HG03135 (cell line): ENCODE measurements at regions not wholly inside any gene's neighbourhood (a gene's known extent, or its start where the extent isn't known, plus 50 kb on each side); places are given as distances from the start of the nearest gene placed in this dataset.

Experiments
- ATAC-seq: cut with Tn5 transposase; IDR thresholded peaks from one replicate; pipeline ENCODE4 v1.9.1; 2021; ENCODE audit warnings: mild to moderate bottlenecking, moderate library complexity; ENCODE audit not compliant: unreplicated experiment

DNA sequence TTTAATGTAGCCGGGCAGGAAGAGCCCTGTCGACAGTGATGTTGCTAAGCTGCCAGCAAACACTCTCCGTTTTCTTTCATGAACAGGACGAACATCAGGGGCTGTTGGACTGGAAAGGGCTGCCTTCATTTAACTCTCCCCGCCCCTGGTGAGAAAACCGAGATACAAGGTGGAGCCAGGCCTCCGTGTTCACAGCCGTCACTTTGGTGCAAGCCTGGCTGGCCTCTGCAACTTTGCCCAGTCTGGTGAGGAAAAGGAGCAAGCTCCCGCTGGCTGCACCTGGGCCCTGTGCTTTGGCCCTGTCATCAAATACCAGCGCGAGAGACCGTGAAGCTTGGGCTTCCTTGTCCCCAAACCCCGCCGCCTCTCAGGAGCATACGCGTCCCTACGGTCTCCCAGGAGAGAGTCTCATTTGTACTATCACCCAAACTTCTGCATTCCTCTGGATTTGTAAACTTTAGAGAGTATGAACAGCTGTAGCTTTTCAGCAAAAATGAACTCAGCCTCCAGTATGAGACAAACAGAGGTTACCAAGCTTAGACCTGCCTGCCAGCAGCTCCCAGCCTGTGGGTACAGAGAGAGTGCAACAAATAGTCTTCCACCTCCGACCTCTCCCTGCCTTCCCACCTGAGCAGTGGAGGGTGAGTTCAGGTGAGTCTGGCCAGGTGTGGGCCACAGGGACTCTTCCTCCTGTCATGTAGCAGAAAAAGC, 445.3 kb upstream of the MGMT start:
- no peak for ATAC-seq

DNA sequence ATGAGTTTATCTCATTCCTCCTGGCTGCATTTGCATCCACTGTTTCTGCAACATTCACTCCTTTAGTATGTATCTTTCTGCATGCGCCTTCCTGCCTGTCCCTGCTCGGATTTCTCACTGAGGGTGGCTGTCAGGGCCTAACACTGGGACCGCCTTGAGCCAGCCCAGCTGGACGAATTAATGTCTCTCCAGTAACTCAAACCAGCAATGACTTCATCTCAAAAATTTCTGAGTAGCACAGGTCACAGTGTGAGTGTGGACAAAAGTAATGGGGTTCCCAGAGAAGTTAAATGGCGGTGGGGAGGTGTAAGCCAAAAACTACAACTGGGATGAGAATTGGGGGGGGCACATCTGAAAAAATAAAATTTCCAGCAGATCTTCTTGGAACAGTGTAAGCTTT, 444.0 kb upstream of the MGMT start:
- ATAC-seq, result no peak

DNA sequence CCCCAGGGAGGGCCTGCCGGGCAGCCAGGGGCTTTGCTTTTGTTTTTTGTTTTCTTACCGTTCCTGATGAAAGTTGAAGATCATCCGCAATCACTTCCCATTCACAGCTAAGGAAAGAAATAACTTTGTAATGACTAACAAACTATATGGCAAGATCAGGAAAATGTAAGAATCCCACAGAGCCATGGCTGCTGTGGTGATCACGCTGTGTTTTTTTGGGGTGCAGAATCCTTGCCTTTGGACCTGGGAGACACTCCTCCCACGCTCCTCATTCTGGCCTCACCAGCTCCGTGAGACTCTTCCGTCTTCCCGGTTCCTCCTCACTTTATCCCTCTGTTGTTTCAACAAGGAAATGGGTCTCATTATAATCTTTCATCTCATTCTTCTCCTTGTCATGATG, 443.0 kb upstream of the MGMT start:
- ATAC-seq, result no peak

DNA sequence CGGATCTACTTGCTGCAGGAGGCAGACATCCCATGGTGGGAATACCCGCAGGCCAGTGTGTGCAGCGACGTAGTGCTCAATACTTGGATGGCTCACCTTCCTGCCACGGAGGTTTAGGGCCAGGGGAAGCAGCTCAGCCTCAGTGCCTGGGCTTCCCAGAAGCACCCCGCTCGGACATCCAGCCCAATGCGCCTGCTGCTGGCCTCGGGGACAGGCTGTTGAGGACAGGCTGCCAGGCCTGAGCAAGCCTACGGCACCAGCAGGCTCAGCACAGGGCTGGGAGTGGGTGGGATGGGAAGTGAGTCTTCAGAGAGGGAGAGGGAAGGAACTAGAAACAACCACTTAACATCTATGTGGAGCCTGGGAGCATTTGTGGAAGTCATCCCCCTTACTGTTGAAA, 441.3 kb upstream of the MGMT start:
- ATAC-seq, result no peak

DNA sequence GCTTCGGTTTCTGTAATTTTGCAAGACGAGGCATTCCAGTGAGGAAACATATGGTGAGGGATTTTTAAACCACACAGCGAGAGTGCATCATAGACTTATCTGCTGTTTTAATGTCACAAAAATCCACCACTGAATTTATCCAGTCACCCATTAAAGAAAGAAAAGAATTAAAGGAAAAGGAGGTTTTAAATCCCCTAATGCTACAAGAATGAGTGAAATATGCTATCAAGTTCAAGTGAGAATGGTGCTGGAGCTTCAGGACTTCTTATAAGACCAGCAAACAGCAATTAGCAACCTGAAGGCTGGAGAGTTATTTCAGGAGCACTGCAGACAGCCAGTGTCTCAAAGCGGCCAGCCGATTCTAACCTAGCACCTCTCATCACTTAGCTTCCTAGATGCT, 439.1 kb upstream of the MGMT start:
- no peak for ATAC-seq

DNA sequence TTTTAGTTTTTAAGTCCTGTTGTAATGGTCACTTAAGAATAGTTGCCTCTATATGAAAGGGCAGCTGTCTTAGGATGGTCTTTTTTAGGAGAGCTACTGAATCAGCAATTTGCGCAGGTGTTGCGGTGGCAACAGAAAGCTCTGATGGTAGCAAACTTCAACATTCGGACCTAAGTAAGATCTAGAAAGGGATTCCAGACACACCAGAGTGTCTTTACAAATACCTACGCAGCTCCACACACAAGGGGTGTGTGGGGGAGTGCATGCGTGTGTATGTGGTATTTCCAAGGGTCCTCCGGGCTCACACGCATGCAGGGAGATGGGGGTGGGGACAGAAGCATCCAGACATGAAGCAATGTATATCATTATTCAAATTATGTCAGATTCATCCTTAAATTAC, 438.6 kb upstream of the MGMT start:
- no peak for ATAC-seq

DNA sequence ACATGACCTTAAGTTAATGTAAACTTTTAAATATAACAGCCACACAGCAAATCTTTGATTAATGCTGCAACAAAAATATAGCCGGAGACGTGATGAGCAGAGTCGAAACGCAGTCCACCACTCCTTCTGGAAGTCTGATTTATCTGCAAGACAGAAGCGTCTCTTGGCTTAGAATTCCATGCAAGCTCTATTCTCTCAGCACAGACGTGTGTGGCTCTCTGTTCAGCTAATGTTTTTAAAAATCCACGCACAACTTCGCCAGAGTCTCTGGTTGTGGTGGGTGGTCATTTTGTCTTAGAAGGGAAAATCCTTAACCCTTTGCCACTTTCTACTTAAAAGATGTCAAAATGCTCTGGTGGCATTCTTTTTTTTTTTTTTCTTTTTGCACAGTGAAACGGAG, 438.0 kb upstream of the MGMT start:
- ATAC-seq, result no peak

DNA sequence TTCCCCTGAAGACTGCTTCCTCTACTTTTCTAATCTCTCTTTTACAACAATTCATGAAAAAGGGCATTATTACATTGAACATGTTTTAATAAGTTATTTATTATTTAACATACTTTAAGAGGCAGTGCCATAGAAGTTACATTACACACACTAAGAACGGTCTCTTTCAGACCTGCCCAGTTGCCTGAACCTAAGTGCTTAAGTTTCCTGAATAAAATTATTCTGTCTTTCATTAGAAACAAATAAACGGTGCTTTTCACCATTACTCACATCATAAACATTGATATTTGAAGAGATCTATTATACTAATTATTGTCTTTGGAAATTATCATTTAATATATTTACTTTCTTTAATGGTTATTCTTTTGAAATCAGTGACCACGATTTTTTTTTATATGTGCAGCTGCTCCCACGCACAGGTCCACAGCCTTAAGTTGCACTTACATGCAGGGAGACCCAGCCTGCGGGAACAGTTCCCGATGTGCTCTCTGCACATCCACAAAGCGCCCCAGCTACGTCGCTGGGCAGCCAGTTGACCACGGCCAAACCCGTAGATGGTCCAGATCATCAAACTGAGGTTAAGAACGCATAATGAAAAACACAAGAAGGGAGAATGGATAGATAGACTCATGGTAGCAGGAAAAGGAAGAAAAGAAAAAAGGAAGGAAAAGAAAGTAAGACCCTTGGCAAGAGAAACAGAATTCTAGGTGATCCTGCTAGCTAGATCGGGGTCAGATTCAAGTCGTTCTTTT, 437.0 kb upstream of the MGMT start:
- ATAC-seq, result no peak

DNA sequence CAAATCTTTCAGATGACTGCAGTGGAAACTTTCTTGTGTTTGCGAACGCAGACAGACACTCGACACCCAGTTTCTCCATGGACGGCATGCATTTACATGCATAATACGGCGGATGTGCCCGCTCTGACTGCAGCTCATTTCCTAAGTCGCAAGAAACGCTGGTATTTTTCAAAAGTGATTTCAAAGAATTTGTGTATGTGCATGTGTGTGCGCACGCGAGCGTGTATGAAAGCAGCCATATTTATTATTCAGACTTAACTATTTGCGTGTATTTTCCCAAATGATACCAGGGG, 436.5 kb upstream of the MGMT start:
- ATAC-seq, result no peak

DNA sequence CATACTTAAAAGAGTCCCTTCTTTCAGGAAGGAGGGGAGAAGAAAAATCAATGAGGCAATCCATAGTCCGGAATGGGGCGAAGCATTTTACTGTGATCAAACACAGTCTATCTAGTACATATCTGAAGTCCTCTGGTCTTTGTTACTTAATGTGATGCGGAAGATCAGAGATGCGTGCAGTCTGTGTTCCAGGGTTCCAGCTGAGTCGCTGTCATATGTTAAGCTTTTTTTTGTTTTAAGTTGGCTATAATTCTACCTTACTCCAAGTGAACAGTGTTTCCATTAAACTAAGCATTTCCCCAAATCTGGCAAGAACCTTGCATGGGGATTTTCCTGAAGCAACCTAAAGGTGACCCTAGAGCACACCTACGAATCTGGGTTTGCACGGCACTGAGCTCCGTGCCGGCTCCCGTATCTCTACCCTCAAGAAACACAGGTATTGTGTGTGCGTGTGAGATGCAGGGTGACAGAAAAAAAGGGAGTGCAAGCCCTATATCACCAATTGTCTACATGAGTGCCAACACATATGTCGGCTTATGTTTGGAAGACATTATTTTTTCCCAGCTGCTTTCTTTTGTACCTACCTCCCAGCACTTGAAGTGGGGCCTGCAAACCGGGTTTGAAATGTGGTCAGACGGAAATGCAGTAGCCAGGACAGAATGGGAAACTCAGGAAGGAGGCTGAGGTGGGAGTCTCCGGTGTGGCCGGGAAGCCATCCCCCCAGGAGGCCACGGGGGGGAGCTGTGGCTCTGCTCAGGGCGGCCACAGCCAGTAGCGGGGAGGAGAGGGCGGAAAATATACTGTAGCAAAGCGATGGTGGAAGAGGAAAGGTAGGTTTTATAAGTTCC, 435.8 kb upstream of the MGMT start:
- peak; percentile 65 for ATAC-seq

DNA sequence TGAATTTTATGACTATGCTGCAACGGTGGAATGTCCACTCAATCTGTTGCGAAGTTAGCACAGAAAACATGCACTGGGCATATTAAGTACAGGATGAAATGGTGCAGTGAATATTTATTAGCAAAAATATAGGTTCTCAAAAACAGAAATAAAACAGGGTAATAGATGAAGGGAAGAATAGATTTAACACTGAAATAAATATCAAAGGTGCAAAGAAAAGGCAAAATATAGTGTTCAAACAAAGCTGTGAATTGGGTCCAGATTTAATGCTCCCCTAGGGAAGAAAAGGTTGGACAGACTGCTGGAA, 435.2 kb upstream of the MGMT start:
- no peak for ATAC-seq

DNA sequence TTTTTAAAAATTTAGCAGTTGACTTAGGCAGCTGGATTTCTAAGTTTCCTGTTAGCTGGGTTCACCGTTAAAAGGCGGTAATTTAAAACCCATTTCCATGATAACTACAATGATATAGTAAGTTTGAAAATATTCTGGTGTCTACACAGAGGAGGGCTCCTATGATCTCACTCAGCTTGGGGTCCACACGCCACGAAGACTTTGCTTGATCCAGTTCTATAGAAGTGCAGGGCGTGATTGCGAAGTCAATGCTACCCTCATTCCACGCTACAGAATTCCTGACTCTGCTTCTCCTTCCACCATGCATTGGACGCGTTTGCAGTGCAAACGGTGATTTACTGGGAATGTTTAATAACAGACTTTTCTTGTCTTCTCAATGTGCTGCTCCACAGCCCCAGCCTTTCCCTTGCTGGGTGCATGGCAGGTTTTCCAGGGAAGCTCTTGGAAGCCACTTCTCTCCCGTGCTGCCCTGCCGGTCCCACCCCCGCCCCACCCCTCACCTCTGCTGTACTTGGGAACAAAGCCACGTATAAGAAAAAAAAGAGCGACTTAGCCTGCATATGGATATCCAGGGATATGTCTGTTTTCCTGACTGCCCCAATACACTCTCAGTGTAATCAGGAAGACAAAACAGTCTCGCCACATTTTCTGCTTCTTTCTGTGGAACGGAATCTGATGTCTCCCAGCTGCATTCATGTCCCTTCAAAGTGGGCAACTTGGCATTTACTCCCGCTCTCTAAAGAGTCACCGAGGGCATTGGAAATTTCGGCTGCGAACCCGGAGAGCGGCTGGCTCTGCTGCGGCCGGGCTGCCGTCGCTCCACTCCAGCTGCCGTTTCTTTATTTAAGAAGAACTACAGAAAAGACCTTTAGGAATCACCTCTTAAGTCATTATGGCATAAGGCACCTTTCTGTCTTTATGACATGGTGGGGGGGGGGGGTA, 434.4 kb upstream of the MGMT start:
- no peak for ATAC-seq

DNA sequence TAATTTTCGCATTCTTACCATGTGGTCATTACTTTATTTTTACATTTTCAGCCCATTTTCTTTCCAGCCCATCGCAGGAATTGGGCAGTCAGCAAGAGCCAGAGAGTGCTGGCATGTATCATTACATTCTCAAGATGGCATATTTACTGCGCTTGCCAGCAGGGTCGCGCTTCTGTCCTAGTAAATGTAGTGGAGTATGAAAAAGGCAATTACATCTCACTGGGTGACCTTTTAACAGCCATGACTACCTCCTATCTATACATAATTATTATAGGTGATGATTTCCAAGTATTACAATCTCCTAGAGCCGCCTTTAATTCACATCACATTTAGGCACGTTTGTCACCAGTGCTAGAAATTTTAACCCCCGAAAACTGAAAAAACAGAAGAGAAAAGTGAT, 433.7 kb upstream of the MGMT start:
- ATAC-seq, result no peak

DNA sequence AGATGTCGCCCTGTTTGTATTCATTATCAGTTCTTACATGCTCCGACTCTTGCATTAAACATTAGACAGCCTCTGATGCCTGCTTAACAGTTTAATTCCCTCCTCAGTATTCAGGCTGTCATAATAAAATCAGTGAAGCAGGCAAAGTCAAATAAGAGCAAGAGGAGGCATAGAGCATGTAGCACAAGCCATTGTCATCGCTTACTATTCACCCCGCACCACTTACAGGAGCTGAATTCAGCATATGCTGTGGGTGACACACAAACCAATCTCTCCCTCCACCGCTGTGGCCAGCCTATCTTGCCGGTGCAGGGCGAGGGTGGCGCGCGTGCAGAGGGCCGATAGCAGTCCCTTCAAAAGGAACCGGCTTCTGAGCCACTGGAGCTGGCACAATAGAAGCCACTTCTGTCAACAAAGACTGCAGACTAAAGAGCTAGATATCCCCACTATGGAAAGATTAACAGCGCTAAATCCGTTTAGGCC, 433.2 kb upstream of the MGMT start:
- ATAC-seq, result no peak

DNA sequence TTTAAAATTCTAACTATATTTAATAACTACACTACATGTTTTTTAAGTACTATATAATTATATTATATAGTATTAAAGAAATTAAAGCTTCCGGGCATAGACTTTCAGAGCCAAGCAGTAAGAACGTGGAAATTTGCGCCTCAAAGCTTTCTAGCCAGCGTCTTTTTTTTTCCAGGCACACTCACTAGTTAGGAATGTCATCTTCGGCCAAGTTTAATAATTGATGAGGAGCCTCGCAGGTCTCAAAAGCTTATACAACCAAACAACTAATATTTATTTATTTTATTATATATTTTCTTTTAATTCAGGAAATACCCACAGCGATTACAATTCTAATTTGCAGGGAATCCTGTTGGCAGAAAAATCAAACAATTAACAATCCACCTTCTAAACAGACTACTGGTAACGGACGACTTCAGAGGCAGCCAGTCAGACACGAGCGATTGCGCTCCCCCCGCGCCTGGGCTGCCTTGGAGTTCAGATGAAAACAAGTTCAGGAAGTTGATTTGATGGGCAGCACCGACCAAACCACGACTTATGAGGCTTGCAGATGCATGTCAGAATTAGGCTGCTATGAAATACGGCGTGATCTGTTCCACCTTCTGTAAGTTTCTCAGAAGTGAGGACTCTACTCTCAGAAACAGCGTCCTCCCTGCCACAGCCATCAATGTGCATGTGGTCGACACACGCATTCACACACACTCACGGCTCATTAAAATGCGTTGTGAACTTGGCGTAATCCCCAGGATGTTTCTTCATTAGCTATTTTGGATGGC, 431.8 kb upstream of the MGMT start:
- ATAC-seq, result no peak

DNA sequence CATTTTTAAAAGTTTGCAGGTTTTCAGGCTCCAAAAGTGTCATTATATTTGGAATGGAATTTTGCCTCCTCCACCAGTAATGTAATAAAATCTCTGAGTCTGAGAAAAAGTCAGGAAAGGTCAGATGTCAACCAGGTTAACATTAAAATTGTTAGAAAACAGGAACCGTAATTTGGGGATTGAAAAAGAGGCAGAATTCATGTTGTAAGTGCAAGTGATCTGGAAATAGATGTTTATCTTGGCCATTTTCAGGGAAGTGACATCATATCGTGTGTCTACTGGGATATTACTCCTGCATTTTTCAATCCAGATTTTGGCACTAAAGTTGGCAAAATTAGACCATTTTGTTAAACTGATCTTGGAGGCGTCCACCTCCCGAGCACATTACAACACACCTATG, 428.5 kb upstream of the MGMT start:
- no peak for ATAC-seq

DNA sequence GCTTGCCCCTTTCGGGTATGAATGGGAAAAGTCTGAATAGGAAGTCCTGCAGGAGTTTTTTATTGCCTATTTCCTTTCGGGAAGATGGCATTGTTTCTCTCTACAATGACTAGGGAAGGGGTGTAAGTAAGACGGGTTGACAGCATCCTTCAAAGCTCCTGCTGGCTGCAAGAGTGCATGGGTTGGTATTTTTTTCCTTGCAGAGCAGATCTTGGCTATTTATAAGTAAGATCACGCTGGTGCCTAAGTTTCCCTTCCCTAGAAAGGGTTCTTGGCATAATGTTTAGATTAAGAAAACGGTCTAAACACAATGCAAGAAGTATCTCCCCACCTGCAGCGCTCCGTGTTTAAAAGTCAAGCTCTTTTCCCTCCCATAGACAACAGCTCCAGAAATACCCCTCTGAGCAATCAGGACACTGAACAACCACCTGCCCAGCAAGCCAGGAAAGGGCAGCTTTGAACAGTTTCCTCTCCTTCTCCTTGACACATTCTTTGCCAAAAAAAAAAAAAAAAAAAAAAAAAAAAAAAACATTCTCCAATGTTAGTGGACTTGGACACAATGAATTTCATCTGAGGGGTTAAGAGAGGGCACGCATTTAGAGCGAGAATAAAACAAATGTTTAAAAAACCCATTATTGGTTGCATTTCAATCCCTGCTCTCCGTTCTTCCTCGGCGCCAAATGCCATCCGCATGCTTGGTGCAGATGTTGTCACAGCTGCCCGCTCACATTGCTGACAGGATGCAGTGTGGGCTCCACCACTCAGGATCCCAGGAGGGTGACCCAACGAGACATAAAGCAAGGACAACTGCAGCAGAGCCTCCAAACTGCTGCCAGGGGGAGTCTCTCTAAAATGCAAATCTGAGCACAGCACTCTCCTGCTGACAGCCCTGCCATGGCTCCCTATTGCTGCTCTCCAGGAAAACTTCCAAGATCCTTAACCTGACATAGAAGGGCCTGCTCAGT, 427.4 kb upstream of the MGMT start:
- ATAC-seq, result no peak

DNA sequence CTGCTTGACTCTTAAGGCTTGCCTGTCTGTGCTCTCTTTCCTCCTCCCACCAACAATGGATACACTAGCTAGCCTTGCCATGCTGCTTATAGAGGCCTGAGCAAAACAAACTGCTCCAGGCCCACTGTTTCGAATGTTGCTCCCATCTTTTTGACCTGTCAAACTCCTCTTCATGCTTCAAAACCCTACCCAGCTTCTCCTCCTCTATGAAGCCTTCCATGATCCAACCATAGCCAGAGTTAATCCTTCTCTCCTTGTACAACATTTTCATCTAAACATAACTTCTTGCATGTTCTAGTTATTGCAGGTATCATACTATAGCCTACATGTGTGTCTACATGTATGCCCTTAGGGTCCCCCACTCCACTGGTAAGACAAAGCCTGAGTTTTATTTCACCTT, 426.7 kb upstream of the MGMT start:
- no peak for ATAC-seq

DNA sequence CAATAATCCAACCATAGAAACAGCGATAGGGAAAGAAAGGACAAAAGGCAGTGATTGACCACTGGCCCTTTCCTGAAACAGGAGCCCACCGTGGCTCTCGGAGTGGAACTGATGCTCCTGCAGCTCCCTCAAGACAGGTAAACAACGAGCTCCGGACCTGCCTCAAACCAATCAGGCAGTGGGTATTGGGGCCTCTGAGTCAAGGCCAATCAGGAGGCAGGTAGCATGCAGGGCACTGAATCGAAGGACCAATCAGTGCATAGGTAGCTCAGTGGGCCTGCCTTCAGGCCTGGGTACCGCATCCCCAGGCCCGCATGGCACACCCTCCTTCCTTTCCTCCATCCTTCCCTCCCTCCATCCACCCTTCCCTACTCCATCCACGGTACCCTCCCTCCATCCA, 425.1 kb upstream of the MGMT start:
- no peak for ATAC-seq
